ENCODE measurements at regions not wholly inside any gene's neighbourhood (a gene's known extent, or its start where the extent isn't known, plus 50 kb on each side); places are given as distances from the start of the nearest gene placed in this dataset.
"Not testable (repeated sequence)": the region's sequence is repeated elsewhere in the genome, so short reads cannot be mapped to it uniquely, and the experiment has no call there.

GRCh38 chr1:185432948-185433347, 115.9 kb upstream of the IVNS1ABP start:
- no peak overlapping the region for H3K4me3 Mint-ChIP-seq
- H3K4me1 Mint-ChIP-seq, result peaks cover 4% of the 10 kb centered on the region
- peaks cover 1% of the 10 kb centered on the region for H3K36me3 Mint-ChIP-seq

GRCh38 chr1:185431612-185432011, 114.6 kb upstream of the IVNS1ABP start:
- H3K4me3 Mint-ChIP-seq, result no peak overlapping the region

More at GRCh38 chr1:185432948-185433347, 115.9 kb upstream of the IVNS1ABP start:
- peaks cover 21% of the 10 kb centered on the region for H3K9me3 Mint-ChIP-seq
- no peak for TF ChIP-seq CTCF (IDR thresholded peaks at IDR 0.05; ENCODE audit: unreplicated experiment)
- H3K27me3 Mint-ChIP-seq (ENCODE audit: low read depth), result no peaks in the 10 kb centered on the region
- no peak overlapping the region for H3K27ac Mint-ChIP-seq
- no peak for DNase-seq (ENCODE audit: low spot score in 2 of 2, unreplicated experiment in 2 of 2)

GRCh38 chr1:185429668-185430067, 112.6 kb upstream of the IVNS1ABP start:
- not testable (repeated sequence) for H3K4me1 Mint-ChIP-seq; DNase-seq (ENCODE audit: low spot score in 2 of 2, unreplicated experiment in 2 of 2); H3K4me3 Mint-ChIP-seq; H3K27ac Mint-ChIP-seq; H3K36me3 Mint-ChIP-seq; H3K27me3 Mint-ChIP-seq (ENCODE audit: low read depth)
- H3K9me3 Mint-ChIP-seq, result peaks cover 21% of the 10 kb centered on the region

More at GRCh38 chr1:185431612-185432011, 114.6 kb upstream of the IVNS1ABP start:
- TF ChIP-seq CTCF (IDR thresholded peaks at IDR 0.05; ENCODE audit: unreplicated experiment), result no peak
- H3K9me3 Mint-ChIP-seq, result peaks cover 21% of the 10 kb centered on the region
- H3K27ac Mint-ChIP-seq, result no peak overlapping the region
- peaks cover 3% of the 10 kb centered on the region for H3K4me1 Mint-ChIP-seq
- H3K27me3 Mint-ChIP-seq (ENCODE audit: low read depth), result no peaks in the 10 kb centered on the region
- H3K36me3 Mint-ChIP-seq, result peaks cover 1% of the 10 kb centered on the region
- DNase-seq (ENCODE audit: low spot score in 2 of 2, unreplicated experiment in 2 of 2), result no peak

GRCh38 chr1:185427776-185428175, 110.7 kb upstream of the IVNS1ABP start:
- peaks cover 1% of the 10 kb centered on the region for H3K36me3 Mint-ChIP-seq
- peaks cover under 1% of the 10 kb centered on the region for H3K4me1 Mint-ChIP-seq
- no peak for DNase-seq (ENCODE audit: low spot score in 2 of 2, unreplicated experiment in 2 of 2)
- H3K27ac Mint-ChIP-seq, result no peak overlapping the region
- TF ChIP-seq CTCF (IDR thresholded peaks at IDR 0.05; ENCODE audit: unreplicated experiment), result no peak
- H3K27me3 Mint-ChIP-seq (ENCODE audit: low read depth), result no peaks in the 10 kb centered on the region
- no peak overlapping the region for H3K4me3 Mint-ChIP-seq
- H3K9me3 Mint-ChIP-seq, result peaks cover 21% of the 10 kb centered on the region

- H3K4me3 Mint-ChIP-seq, result no peak overlapping the region
- peaks cover 21% of the 10 kb centered on the region for H3K9me3 Mint-ChIP-seq
- peaks cover 2% of the 10 kb centered on the region for H3K4me1 Mint-ChIP-seq
- no peak for DNase-seq (ENCODE audit: low spot score in 2 of 2, unreplicated experiment in 2 of 2)
- no peak for TF ChIP-seq CTCF (IDR thresholded peaks at IDR 0.05; ENCODE audit: unreplicated experiment)
- H3K27me3 Mint-ChIP-seq (ENCODE audit: low read depth), result no peaks in the 10 kb centered on the region
- no peak overlapping the region for H3K27ac Mint-ChIP-seq
- peaks cover 1% of the 10 kb centered on the region for H3K36me3 Mint-ChIP-seq
These were observed 110.2 kb upstream of the IVNS1ABP start for GRCh38 chr1:185427264-185427663.

GRCh38 chr1:185426848-185427247, 109.8 kb upstream of the IVNS1ABP start:
- H3K27ac Mint-ChIP-seq, result no peak overlapping the region
- H3K36me3 Mint-ChIP-seq, result peaks cover 1% of the 10 kb centered on the region
- peaks cover 2% of the 10 kb centered on the region for H3K4me1 Mint-ChIP-seq
- no peaks in the 10 kb centered on the region for H3K27me3 Mint-ChIP-seq (ENCODE audit: low read depth)
- no peak overlapping the region for H3K4me3 Mint-ChIP-seq
- peaks cover 21% of the 10 kb centered on the region for H3K9me3 Mint-ChIP-seq
- DNase-seq (ENCODE audit: low spot score in 2 of 2, unreplicated experiment in 2 of 2), result no peak
- no peak for TF ChIP-seq CTCF (IDR thresholded peaks at IDR 0.05; ENCODE audit: unreplicated experiment)
